ENCODE measurements at regions not wholly inside any gene's neighbourhood (a gene's known extent, or its start where the extent isn't known, plus 50 kb on each side); places are given as distances from the start of the nearest gene placed in this dataset.

DNA sequence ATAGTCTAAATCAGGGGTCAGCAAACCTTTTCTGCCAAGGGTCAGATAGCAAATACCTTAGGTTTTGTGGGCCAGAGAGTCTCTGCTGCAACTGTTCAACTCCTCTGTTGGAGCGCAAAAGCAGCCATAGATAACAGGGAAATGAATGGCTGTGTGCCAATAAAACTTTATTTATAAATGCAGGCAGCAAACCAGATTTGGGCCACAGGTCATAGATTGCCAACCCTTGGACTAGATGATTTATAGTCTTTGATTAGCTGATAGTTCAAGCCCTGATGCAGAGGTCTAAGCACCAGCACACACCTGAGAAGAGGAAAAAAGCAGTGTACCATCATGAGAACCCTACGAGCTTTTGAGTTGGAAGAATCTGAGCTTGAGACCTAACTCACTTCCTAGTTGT lies 86.0 kb upstream of the DYNLRB2 start:
- TF ChIP-seq TAF1 (IDR thresholded peaks at IDR 0.05; ENCODE audit: low read depth, low read length) (no peak), POLR2AphosphoS5 (IDR thresholded peaks at IDR 0.05; ENCODE audit: low read depth, low read length) (no peak), POLR2A (IDR thresholded peaks at IDR 0.05; ENCODE audit: low read depth, low read length) (no peak), SPI1 (IDR thresholded peaks at IDR 0.05; ENCODE audit: low read depth, low read length) (no peak)
